CD4-positive, alpha-beta T cell treated with Interferon alpha-2 for 1 hour (primary cell): ENCODE measurements at regions not wholly inside any gene's neighbourhood (a gene's known extent, or its start where the extent isn't known, plus 50 kb on each side); places are given as distances from the start of the nearest gene placed in this dataset.

Source experiments
- DNase-seq, 2 donors: peaks; one replicate each; pipeline ENCODE4 v3.0.0-alpha.2; 2020 to 2022

- no peak for DNase-seq
These were observed 289.1 kb downstream of the ETS1 start for GRCh38 chr11:128298271-128298670.

- DNase-seq: no peak
These were observed 289.6 kb downstream of the ETS1 start for GRCh38 chr11:128297805-128298204.

GRCh38 chr11:128297091-128297651, 290.2 kb downstream of the ETS1 start:
- no peak for DNase-seq

- no peak for DNase-seq
These were observed 292.7 kb downstream of the ETS1 start for GRCh38 chr11:128294671-128295050.

- DNase-seq: no peak
These were observed 293.2 kb downstream of the ETS1 start for GRCh38 chr11:128294001-128294670.

- DNase-seq: peak; percentile 68 to 73
These were observed 295.5 kb downstream of the ETS1 start for GRCh38 chr11:128291835-128292234.

- peak in 1 of 2 donors; percentile 27 for DNase-seq
These were observed 296.4 kb downstream of the ETS1 start for GRCh38 chr11:128291007-128291406.

- peak; percentile 85 to 93 for DNase-seq
These were observed 297.1 kb downstream of the ETS1 start for GRCh38 chr11:128290106-128290840.

GRCh38 chr11:128289048-128289447, 298.3 kb downstream of the ETS1 start:
- no peak for DNase-seq

- DNase-seq: no peak
These were observed 299.0 kb downstream of the ETS1 start for GRCh38 chr11:128288368-128288767.

- peak in 1 of 2 donors; percentile 45 for DNase-seq
These were observed 302.0 kb downstream of the ETS1 start for GRCh38 chr11:128285321-128285720.

- no peak for DNase-seq
These were observed 302.7 kb downstream of the ETS1 start for GRCh38 chr11:128284634-128285033.

- DNase-seq: no peak
These were observed 303.9 kb downstream of the ETS1 start for GRCh38 chr11:128283451-128283850.

GRCh38 chr11:128282053-128282452, 305.3 kb downstream of the ETS1 start:
- DNase-seq: no peak

GRCh38 chr11:128279866-128280265, 307.5 kb downstream of the ETS1 start:
- DNase-seq: no peak

GRCh38 chr11:128273736-128274135, 313.6 kb downstream of the ETS1 start:
- no peak for DNase-seq

GRCh38 chr11:128271401-128271800, 316.0 kb downstream of the ETS1 start:
- DNase-seq: peak in 1 of 2 donors; percentile 61

- no peak for DNase-seq
These were observed 317.9 kb downstream of the ETS1 start for GRCh38 chr11:128269466-128269865.

- no peak for DNase-seq
These were observed 320.5 kb downstream of the ETS1 start for GRCh38 chr11:128266893-128267292.

GRCh38 chr11:128262463-128263345, 324.7 kb downstream of the ETS1 start:
- DNase-seq: no peak

GRCh38 chr11:128261011-128261421, 326.3 kb downstream of the ETS1 start:
- no peak for DNase-seq

GRCh38 chr11:128260398-128260797, 327.0 kb downstream of the ETS1 start:
- DNase-seq: no peak

GRCh38 chr11:128259816-128260215, 327.5 kb downstream of the ETS1 start:
- DNase-seq: no peak
